Neutrophil (primary cell): ENCODE measurements at regions not wholly inside any gene's neighbourhood (a gene's known extent, or its start where the extent isn't known, plus 50 kb on each side); places are given as distances from the start of the nearest gene placed in this dataset.

ENCODE experiments used
- H3K27ac ChIP-seq: fragments of 200-600 bp; sonication (generic); 2 replicates; pipeline ENCODE4 v1.5.1; 2016; ENCODE audit warnings: mild to moderate bottlenecking, moderate library complexity
- H3K27me3 ChIP-seq: fragments of 200-600 bp; sonication (generic); 2 replicates; pipeline ENCODE4 v1.6.0; 2016; ENCODE audit warnings: mild to moderate bottlenecking
- H3K36me3 ChIP-seq: fragments of 200-600 bp; sonication (generic); 2 replicates; pipeline ENCODE4 v1.5.1; 2017
- H3K4me1 ChIP-seq, 2 experiments: fragments of 200-600 bp in 1 of 2; sonication (generic) in 1 of 2; 1 replicate in 1 of 2; 2 replicates in 1 of 2; pipeline versions ENCODE4 v1.5.1 to v1.6.1; 2013 to 2016; ENCODE audit warnings: low read depth in 1 of 2, low read length in 1 of 2, mild to moderate bottlenecking in 1 of 2, moderate library complexity in 1 of 2; ENCODE audit not compliant: control insufficient read depth in 1 of 2, insufficient read depth in 1 of 2
- H3K4me3 ChIP-seq, 2 experiments: fragments of 200-600 bp in 1 of 2; sonication (generic) in 1 of 2; 1 replicate in 1 of 2; 2 replicates in 1 of 2; pipeline ENCODE4 v1.5.1; 2013 to 2016; ENCODE audit warnings: low read depth in 1 of 2, low read length in 1 of 2, mild to moderate bottlenecking in 1 of 2, moderate library complexity in 1 of 2
- H3K9me3 ChIP-seq: fragments of 200-600 bp; sonication (generic); 2 replicates; pipeline ENCODE4 v1.5.1; 2016
- TF ChIP-seq, protein P1 (sequence below): fragments of 200-600 bp; sonication (generic); IDR thresholded peaks from 2 replicates; pipeline ENCODE4 v1.5.1; 2016; ENCODE audit warnings: antibody characterized with exemption

- Histone ChIP-seq H3K36me3 (no peaks in the 10 kb centered on the region), H3K27ac (no peak overlapping the region), H3K27me3 (no peaks in the 10 kb centered on the region), H3K4me1 (no peaks in the 10 kb centered on the region), H3K9me3 (no peaks in the 10 kb centered on the region), H3K4me3 (no peak overlapping the region)
- TF ChIP-seq, protein P1, sequence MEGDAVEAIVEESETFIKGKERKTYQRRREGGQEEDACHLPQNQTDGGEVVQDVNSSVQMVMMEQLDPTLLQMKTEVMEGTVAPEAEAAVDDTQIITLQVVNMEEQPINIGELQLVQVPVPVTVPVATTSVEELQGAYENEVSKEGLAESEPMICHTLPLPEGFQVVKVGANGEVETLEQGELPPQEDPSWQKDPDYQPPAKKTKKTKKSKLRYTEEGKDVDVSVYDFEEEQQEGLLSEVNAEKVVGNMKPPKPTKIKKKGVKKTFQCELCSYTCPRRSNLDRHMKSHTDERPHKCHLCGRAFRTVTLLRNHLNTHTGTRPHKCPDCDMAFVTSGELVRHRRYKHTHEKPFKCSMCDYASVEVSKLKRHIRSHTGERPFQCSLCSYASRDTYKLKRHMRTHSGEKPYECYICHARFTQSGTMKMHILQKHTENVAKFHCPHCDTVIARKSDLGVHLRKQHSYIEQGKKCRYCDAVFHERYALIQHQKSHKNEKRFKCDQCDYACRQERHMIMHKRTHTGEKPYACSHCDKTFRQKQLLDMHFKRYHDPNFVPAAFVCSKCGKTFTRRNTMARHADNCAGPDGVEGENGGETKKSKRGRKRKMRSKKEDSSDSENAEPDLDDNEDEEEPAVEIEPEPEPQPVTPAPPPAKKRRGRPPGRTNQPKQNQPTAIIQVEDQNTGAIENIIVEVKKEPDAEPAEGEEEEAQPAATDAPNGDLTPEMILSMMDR = no peak
These were observed 686.3 kb upstream of the SETBP1 start for GRCh38 chr18:43994381-43994780.

DNA sequence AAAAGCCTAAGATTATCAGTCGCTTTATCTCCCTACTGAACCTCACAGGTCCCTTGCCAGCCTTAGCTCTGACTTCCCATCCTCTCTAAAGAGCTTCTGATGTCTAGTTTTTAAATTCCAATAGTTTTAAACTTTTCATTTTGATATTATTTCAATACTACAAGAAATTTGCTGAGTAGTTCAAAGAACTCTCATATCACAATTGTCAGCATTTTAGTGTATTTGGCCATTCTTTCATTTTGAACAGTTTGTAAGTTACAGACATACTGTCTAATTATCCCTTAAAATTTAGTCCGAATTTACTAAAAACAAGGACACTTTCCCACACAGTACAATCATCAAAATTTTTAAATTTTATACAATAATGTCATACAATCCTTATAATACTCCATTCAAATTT is 666.8 kb upstream of the SETBP1 start:
- Histone ChIP-seq H3K4me3 (no peak overlapping the region), H3K27ac (no peak overlapping the region), H3K9me3 (no peaks in the 10 kb centered on the region), H3K4me1 (no peaks in the 10 kb centered on the region), H3K36me3 (no peaks in the 10 kb centered on the region), H3K27me3 (no peaks in the 10 kb centered on the region)
- TF ChIP-seq, protein P1 = no peak

GRCh38 chr18:44025421-44025820 is 655.3 kb upstream of the SETBP1 start:
- Histone ChIP-seq H3K9me3 (no peaks in the 10 kb centered on the region), H3K36me3 (no peaks in the 10 kb centered on the region), H3K27ac (no peak overlapping the region), H3K4me3 (no peak overlapping the region), H3K27me3 (no peaks in the 10 kb centered on the region), H3K4me1 (no peaks in the 10 kb centered on the region)
- TF ChIP-seq, protein P1 = no peak

- Histone ChIP-seq H3K9me3 (no peaks in the 10 kb centered on the region), H3K27me3 (no peaks in the 10 kb centered on the region), H3K27ac (no peak overlapping the region), H3K4me3 (no peak overlapping the region), H3K36me3 (no peaks in the 10 kb centered on the region), H3K4me1 (no peaks in the 10 kb centered on the region)
- TF ChIP-seq, protein P1 = no peak
These were observed 652.6 kb upstream of the SETBP1 start for GRCh38 chr18:44028109-44028508.

DNA sequence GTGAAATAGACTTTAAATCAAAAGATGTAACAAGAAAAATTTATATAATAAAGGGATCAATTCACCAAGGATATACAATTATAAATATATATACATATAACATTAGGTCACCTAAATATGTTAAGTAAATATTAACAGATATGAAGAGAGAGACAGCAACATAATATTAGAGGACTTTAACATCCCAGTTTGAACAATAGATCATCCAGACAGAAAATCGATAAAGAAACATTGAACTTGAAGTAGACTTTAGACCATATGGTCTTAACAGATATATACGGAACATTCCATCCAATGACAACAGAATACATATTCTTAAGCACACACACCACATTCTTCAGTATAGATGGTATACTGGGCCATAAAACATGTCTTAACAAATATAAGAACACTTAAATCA is 649.6 kb upstream of the SETBP1 start:
- TF ChIP-seq, protein P1 = no peak
- Histone ChIP-seq H3K27ac (no peak overlapping the region), H3K36me3 (no peaks in the 10 kb centered on the region), H3K9me3 (no peaks in the 10 kb centered on the region), H3K4me1 (no peaks in the 10 kb centered on the region), H3K27me3 (no peaks in the 10 kb centered on the region), H3K4me3 (no peak overlapping the region)

DNA sequence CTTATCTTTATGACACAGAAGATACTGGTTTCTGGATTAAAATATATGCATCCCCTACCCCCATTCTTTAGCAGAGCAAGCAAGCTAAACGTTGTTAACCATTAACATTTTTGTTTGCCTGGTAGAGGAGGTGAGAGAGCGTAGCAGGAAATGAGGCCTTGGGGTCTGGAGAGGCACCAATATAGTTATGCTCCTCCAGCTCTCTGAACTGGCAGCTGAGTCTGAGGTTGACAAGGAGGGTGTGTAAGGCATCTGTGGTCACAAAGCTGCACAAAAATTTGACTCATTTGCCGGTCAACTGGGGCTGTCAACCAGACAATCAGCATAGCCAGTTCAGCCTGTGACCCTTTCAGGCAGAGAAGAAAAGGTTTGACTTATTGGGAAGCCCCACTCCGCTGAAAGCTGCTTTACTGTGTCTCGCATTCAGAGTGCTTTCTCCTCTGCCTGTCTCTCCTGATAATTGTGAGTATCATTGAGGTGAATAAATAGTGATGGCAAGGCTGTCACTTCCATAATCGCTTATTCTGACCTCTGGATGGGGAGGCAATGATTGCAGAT is 647.5 kb upstream of the SETBP1 start:
- no peaks in the 10 kb centered on the region for H3K27me3 ChIP-seq
- TF ChIP-seq, protein P1 = no peak
- H3K9me3 ChIP-seq = no peaks in the 10 kb centered on the region
- H3K4me3 ChIP-seq = no peak overlapping the region
- H3K27ac ChIP-seq = no peak overlapping the region
- no peaks in the 10 kb centered on the region for H3K4me1 ChIP-seq
- H3K36me3 ChIP-seq = no peaks in the 10 kb centered on the region
